ENCODE measurements at regions not wholly inside any gene's neighbourhood (a gene's known extent, or its start where the extent isn't known, plus 50 kb on each side); places are given as distances from the start of the nearest gene placed in this dataset.

DNA sequence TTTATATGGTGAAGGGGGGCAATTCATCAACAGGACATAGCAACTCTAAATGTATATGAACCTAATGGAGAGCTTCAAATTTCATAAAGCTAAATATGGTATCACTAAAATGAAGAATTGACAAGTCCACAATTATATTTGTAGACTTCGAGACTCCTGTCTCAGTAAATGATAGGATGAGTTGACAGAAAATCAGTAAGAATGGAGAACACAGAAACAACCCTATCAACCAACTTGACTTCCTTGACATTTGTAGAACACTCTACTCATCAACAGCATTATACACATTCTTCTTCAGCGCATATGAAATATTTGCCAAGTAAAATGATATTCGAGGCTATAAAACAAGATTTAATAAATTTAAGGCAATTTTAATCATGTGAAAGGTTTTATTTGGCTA is 322.9 kb upstream of the MAF start:
- DNase-seq = no peak
- no peak overlapping the region for H3K4me3 Mint-ChIP-seq
- no peaks in the 10 kb centered on the region for H3K36me3 Mint-ChIP-seq
- H3K4me1 Mint-ChIP-seq = peaks cover 0 to 3% of the 10 kb centered on the region in 2 donors
- H3K27me3 Mint-ChIP-seq (ENCODE audit: low read depth in 3 of 3) = peaks cover 0 to 8% (median 4%) of the 10 kb centered on the region in 3 donors
- peaks cover 0 to 2% (median 0%) of the 10 kb centered on the region in 6 donors for H3K9me3 Mint-ChIP-seq
- H3K27ac Mint-ChIP-seq = no peak overlapping the region

DNA sequence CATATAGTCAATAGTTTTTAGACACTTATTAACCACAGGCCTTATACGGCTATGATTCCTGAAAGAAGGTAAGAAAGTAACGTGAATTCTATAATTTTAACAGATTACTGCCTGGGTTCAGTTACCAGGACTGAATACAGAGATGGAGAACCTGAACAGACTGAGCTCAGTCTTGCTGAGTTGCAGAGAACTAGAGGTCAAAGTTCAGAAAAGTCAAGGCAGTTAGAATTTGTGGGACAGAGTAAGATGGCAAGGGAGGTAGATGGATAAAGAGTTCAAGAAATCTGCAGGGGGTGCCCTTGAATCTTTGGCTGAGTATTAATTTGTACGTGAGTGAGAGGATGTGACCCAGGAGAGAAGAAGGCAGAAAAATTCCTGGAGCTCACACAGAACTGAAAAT is 320.1 kb upstream of the MAF start:
- peaks cover 0 to 2% (median 0%) of the 10 kb centered on the region in 6 donors for H3K9me3 Mint-ChIP-seq
- H3K27ac Mint-ChIP-seq = no peak overlapping the region
- H3K36me3 Mint-ChIP-seq = no peaks in the 10 kb centered on the region
- peaks cover 4 to 9% (median 5%) of the 10 kb centered on the region in 3 donors for H3K27me3 Mint-ChIP-seq (ENCODE audit: low read depth in 3 of 3)
- peaks cover 0 to 3% of the 10 kb centered on the region in 2 donors for H3K4me1 Mint-ChIP-seq
- no peak for DNase-seq
- no peak overlapping the region for H3K4me3 Mint-ChIP-seq

DNA sequence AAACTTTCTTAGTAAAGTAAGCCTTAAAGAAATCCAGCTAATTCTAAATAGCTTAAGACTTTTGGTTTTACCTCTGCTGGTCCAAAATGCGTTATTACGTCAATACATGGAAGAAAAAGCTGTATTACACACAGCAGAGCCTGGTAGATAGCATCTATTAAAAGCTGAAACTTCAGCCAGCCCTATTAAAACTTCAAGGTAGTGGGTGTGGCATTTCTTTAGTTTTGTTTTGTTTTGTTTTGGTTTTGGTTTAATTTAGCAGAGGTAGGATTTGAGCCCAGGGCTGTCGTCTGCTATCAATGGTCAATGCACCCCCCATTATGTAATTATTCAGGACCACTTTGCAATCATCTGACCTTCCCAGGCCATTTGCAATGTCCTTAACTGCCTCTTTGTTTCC is 318.4 kb upstream of the MAF start:
- Mint-ChIP-seq H3K4me1 (peaks cover 0 to 3% of the 10 kb centered on the region in 2 donors), H3K36me3 (no peaks in the 10 kb centered on the region), H3K27me3 (ENCODE audit: low read depth in 3 of 3) (peaks cover 2 to 7% (median 6%) of the 10 kb centered on the region in 3 donors), H3K9me3 (peaks cover 0 to 2% (median 0%) of the 10 kb centered on the region in 6 donors), H3K4me3 (no peak overlapping the region), H3K27ac (no peak overlapping the region)
- no peak for DNase-seq

DNA sequence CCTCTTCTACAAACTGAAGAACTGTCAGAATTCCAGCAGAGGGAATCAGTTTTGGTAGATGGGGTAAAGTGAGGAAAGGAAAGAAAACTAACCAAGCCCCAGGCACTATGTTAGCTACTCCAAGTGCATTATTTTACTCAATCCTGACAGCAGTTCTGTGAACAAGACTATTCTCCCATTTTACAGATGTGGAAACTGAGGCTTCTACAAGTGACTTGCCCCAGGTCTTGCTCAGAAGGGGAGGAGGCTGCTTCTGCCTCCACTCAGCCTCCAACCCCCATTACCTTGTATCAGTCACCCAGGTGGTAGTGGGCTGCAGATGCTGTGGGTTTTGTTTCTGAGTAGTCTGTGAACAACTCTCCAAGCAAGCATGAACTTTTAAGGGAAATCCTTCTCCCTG is 315.2 kb upstream of the MAF start:
- peaks cover 0 to 3% of the 10 kb centered on the region in 2 donors for H3K4me1 Mint-ChIP-seq
- DNase-seq = no peak
- H3K36me3 Mint-ChIP-seq = no peaks in the 10 kb centered on the region
- peaks cover 2 to 10% (median 6%) of the 10 kb centered on the region in 3 donors for H3K27me3 Mint-ChIP-seq (ENCODE audit: low read depth in 3 of 3)
- H3K9me3 Mint-ChIP-seq = no peaks in the 10 kb centered on the region
- no peak overlapping the region for H3K4me3 Mint-ChIP-seq
- no peak overlapping the region for H3K27ac Mint-ChIP-seq

DNA sequence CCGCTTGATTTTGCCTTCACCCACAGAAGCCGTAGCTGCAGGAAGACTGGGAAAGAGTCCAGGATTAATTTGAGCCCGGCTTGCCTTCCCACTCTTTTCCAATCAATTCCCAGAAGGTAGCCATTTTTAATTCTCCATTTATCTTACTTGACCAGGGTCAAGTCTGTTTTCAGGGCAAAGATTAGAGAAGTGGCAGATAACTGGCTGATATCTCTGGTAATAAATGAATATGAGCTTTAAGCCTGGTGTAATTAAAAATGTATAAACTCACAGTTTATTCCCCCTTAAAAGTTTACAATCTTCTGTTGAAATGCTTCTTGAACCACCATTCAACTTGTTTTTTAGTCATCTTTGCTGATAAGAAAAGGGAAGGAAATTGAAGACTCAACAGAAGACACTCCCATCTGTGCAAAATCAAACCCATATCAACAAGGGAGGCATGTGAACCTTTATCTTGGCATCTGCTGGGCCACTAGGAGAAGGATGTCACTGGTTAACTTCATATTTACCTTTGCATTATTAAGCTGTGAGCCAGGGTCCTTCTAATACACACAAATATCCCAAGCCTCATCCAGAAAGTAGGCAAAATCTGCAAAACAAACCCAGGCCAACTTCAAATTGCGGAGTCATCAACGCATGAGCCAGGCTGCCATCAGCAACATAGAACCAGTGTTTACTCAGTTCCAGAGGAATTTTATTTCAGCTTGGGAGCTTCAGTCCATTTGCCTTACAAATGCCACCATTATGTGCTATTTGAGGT is 314.6 kb upstream of the MAF start:
- DNase-seq = no peak
- Mint-ChIP-seq H3K4me3 (no peak overlapping the region), H3K27ac (no peak overlapping the region), H3K4me1 (peaks cover 0 to 3% of the 10 kb centered on the region in 2 donors), H3K36me3 (no peaks in the 10 kb centered on the region), H3K9me3 (no peaks in the 10 kb centered on the region), H3K27me3 (ENCODE audit: low read depth in 3 of 3) (peaks cover 2 to 10% (median 6%) of the 10 kb centered on the region in 3 donors)

DNA sequence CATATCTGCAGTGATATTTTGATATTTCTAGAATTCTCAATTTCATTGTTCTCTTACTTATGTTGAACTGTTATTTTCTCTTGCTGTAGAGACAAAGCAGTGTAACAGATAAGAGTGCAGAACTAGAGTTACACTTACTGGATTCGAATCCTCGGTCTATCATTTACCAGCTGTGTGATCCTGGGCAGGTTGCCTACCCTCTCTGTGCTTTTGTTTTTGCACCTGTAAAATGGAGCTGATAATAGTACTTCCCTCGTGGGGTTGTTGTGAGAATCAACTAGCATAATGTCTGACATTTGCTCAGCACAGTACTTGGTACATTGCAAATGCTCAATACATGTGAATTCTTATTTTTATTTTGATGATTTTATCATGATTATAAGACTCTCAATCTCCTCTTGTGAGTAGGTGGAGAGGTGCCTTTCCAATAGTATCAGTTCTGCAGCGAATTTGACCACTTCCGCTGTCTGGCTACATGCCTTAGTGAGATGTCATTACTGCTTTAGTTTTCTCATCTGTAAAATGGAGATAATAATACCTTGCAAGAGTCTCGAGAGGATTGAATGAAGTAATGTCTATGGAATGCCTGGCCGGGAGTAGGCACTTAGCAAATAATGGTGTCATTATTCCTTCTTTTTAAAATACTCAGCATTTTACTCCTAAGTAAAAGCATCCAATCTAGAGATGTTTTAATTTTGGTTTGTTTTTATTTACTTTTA is 312.2 kb upstream of the MAF start:
- Mint-ChIP-seq H3K27me3 (ENCODE audit: low read depth in 3 of 3) (peaks cover 0 to 10% (median 0%) of the 10 kb centered on the region in 3 donors), H3K36me3 (no peaks in the 10 kb centered on the region), H3K27ac (no peak overlapping the region), H3K4me1 (no peaks in the 10 kb centered on the region), H3K9me3 (no peaks in the 10 kb centered on the region), H3K4me3 (no peak overlapping the region)
- DNase-seq = no peak

DNA sequence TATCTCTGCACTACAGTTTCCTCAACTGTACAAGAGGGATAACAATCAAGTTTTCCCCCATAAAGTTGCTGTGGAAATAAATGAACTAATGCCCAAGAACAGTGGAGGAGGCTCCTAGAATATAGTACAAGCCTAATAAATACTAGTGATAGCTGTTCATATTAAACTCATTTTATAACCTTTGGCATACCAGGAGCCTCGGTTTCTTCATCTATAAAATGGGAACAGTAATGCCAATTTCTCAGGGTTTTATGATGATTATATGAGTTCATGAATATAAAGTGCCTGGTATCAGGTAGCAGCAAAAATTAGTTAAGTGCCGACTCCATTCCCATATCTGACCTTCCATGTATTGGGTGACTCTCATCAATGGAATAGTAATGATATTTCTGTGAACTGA is 311.1 kb upstream of the MAF start:
- H3K27me3 Mint-ChIP-seq (ENCODE audit: low read depth in 3 of 3) = peaks cover 0 to 6% (median 0%) of the 10 kb centered on the region in 3 donors
- no peaks in the 10 kb centered on the region for H3K4me1 Mint-ChIP-seq
- no peak overlapping the region for H3K27ac Mint-ChIP-seq
- H3K9me3 Mint-ChIP-seq = no peaks in the 10 kb centered on the region
- H3K4me3 Mint-ChIP-seq = no peak overlapping the region
- no peaks in the 10 kb centered on the region for H3K36me3 Mint-ChIP-seq
- DNase-seq = no peak

DNA sequence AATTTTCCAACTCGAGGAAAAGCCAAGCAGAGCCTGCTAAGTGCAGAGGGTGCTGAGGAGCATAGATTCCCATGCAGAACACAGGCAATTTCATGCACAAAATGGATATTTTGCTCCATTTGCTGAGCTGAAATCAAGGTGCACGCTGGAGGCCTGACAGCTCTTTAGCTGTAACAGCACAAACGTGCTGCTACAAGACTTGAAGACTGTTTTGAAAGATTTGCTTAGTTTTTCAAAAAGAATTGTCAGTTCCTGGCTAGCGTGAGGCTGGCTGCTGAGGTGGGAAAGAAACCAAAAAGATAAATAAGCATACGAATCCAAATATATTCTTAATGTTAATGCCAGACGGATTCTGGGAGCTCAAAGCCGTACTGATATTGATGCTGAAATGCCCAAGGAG is 309.0 kb upstream of the MAF start:
- Mint-ChIP-seq H3K9me3 (no peaks in the 10 kb centered on the region), H3K36me3 (no peaks in the 10 kb centered on the region), H3K4me1 (no peaks in the 10 kb centered on the region), H3K27me3 (ENCODE audit: low read depth in 3 of 3) (peaks cover 0 to 5% (median 4%) of the 10 kb centered on the region in 3 donors), H3K4me3 (no peak overlapping the region), H3K27ac (no peak overlapping the region)
- DNase-seq = no peak

DNA sequence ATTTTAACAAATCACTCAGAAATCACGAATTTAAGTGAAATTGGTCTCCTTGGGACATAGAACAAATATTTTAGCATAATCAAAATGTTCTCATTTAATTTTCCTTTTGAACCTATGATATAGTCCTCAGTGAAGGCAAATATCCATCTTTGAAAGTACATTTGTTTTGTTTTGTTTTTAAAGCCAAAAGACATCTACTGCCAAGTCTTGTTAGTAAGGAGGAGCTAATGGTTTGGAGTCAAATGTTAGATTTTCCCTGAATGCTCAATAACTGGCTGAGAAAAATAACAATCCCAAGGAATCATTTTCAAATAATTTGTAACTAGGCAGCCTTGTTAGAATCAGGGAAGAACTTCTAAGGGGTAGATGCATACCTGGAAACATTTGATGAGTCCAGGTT is 302.9 kb upstream of the MAF start:
- H3K4me1 Mint-ChIP-seq = no peaks in the 10 kb centered on the region
- H3K27me3 Mint-ChIP-seq (ENCODE audit: low read depth in 3 of 3) = peaks cover 0 to 5% (median 2%) of the 10 kb centered on the region in 3 donors
- no peak overlapping the region for H3K27ac Mint-ChIP-seq
- no peak for DNase-seq
- H3K36me3 Mint-ChIP-seq = no peaks in the 10 kb centered on the region
- H3K4me3 Mint-ChIP-seq = no peak overlapping the region
- no peaks in the 10 kb centered on the region for H3K9me3 Mint-ChIP-seq

DNA sequence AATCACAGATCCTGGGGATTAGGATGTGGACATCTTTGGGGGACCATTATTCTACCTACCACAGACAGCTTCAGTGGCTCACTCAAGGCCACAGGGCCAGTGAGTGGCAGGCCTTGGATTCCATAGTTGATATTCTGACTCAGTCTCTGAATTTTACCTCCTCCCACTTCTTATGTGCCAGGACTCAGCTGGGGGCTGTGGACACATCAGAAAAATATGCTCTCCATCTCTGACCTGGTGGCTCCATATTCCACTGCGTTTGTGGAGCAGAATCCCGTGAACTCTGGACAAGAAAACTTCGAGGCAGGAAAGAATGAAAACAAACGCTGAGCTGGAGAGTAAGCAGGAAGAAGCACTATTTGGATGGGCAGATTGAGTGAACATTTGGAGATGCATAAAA is 301.8 kb upstream of the MAF start:
- Mint-ChIP-seq H3K27ac (no peak overlapping the region), H3K36me3 (no peaks in the 10 kb centered on the region), H3K4me3 (no peak overlapping the region), H3K27me3 (ENCODE audit: low read depth in 3 of 3) (peaks cover 0 to 5% (median 2%) of the 10 kb centered on the region in 3 donors), H3K9me3 (no peaks in the 10 kb centered on the region), H3K4me1 (no peaks in the 10 kb centered on the region)
- DNase-seq = no peak

DNA sequence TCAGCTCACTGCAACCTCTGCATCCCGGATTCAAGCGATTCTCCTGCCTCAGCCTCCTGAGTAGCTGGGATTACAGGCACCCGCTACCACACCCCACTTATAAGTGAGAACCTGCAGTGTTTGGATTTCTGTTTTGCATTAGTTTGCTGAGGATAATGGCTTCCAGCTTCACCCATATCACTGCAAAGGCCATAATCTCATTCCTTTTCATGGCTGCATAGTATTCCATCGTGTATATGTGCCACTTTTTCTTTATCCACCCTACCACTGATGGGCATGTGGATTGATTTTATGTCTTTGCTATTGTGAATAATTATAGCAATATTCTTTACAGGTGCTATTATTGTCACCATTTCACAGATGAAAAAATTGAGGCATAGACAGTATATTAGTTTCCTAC is 301.0 kb upstream of the MAF start:
- H3K9me3 Mint-ChIP-seq = no peaks in the 10 kb centered on the region
- no peak overlapping the region for H3K27ac Mint-ChIP-seq
- no peaks in the 10 kb centered on the region for H3K4me1 Mint-ChIP-seq
- no peak overlapping the region for H3K4me3 Mint-ChIP-seq
- no peaks in the 10 kb centered on the region for H3K36me3 Mint-ChIP-seq
- peaks cover 0 to 5% (median 2%) of the 10 kb centered on the region in 3 donors for H3K27me3 Mint-ChIP-seq (ENCODE audit: low read depth in 3 of 3)
- no peak for DNase-seq

DNA sequence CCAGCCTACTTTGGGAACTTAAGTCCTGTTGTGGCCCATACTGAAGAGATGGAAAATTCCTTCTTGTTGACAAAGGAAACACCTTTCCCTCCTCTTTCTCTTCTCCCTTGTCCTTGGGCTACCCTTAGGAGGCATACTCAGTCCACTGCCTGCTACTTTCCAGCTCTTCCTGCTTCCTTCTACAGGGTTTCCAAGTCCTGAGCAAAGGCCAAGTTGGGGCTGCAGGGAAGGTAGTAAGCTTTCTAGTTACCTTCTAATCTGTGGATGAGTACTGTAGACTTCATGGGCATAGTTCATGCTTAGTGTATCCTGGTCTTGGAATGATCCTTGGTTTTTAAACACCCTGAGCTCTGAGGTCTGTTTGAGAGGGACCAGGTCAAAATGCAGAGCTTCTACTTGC is 299.2 kb upstream of the MAF start:
- H3K4me1 Mint-ChIP-seq = no peaks in the 10 kb centered on the region

DNA sequence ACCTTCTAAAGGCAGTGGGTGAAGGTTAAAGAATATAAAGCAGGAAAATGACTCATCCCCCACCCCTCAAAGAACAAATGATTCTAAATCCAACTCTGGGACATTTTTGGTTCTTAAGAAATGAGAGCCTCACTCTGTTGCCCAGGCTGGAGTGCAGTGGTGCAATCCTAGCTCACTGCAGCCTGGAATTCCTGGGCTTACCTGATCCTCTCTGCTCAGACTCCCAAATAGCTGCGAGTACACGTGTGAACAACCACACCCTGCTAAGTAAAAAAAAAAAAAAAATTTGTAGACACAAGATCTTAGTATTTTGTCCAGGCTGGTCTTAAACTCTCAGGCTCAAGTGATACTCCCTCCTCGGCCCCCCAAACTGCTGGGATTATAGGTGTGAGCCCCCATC is 298.8 kb upstream of the MAF start:
- no peak overlapping the region for H3K4me3 Mint-ChIP-seq
- no peaks in the 10 kb centered on the region for H3K36me3 Mint-ChIP-seq
- H3K4me1 Mint-ChIP-seq = no peaks in the 10 kb centered on the region
- DNase-seq = no peak
- H3K9me3 Mint-ChIP-seq = no peaks in the 10 kb centered on the region
- no peak overlapping the region for H3K27ac Mint-ChIP-seq
- no peaks in the 10 kb centered on the region for H3K27me3 Mint-ChIP-seq (ENCODE audit: low read depth in 3 of 3)

More for the DNA sequence above, 299.2 kb upstream of the MAF start:
- no peak for DNase-seq
- no peaks in the 10 kb centered on the region for H3K9me3 Mint-ChIP-seq
- no peaks in the 10 kb centered on the region for H3K36me3 Mint-ChIP-seq
- H3K27me3 Mint-ChIP-seq (ENCODE audit: low read depth in 3 of 3) = no peaks in the 10 kb centered on the region
- H3K4me3 Mint-ChIP-seq = no peak overlapping the region
- H3K27ac Mint-ChIP-seq = no peak overlapping the region

DNA sequence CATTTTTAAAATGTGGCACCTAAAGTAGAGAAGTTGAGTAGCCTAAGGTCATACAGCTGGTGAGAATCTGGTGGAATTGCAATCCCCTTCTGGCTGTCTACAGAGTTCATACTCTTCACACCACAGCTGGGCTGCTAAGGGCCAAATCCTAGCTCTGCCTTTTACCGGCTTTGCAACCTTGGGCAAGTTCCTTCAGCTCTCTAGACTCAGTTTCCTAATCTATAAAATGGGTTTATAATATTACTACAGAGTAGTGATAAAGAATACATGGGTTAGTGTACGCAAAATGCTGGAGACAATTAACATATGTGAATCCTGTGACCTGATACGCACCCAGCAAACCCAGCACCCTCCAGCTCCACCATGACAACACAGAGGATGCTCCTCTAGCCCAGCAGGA is 298.2 kb upstream of the MAF start:
- no peaks in the 10 kb centered on the region for H3K27me3 Mint-ChIP-seq (ENCODE audit: low read depth in 3 of 3)
- no peak for DNase-seq
- H3K9me3 Mint-ChIP-seq = no peaks in the 10 kb centered on the region
- H3K4me3 Mint-ChIP-seq = no peak overlapping the region
- H3K27ac Mint-ChIP-seq = no peak overlapping the region
- no peaks in the 10 kb centered on the region for H3K4me1 Mint-ChIP-seq
- H3K36me3 Mint-ChIP-seq = no peaks in the 10 kb centered on the region
